ENCODE measurements at regions not wholly inside any gene's neighbourhood (a gene's known extent, or its start where the extent isn't known, plus 50 kb on each side); places are given as distances from the start of the nearest gene placed in this dataset.

GRCh38 chr3:72336114-72336651 lies 512.1 kb downstream of the SHQ1 start:
- DNase-seq, result no peak

GRCh38 chr3:72335458-72336095 lies 512.7 kb downstream of the SHQ1 start:
- DNase-seq, result no peak

- no peak for DNase-seq
These were observed 513.4 kb downstream of the SHQ1 start for GRCh38 chr3:72334681-72335457.

GRCh38 chr3:72332689-72333088 lies 515.6 kb downstream of the SHQ1 start:
- no peak for DNase-seq

GRCh38 chr3:72332036-72332435 lies 516.2 kb downstream of the SHQ1 start:
- DNase-seq, result no peak

GRCh38 chr3:72331076-72331475 lies 517.2 kb downstream of the SHQ1 start:
- DNase-seq, result no peak

- no peak for DNase-seq
These were observed 518.9 kb downstream of the SHQ1 start for GRCh38 chr3:72329354-72329753.

- no peak for DNase-seq
These were observed 519.4 kb downstream of the SHQ1 start for GRCh38 chr3:72328755-72329277.

- DNase-seq, result no peak
These were observed 521.2 kb downstream of the SHQ1 start for GRCh38 chr3:72327008-72327407.

- DNase-seq, result no peak
These were observed 523.9 kb downstream of the SHQ1 start for GRCh38 chr3:72324253-72324811.

- DNase-seq, result no peak
These were observed 524.5 kb downstream of the SHQ1 start for GRCh38 chr3:72323773-72324172.

GRCh38 chr3:72322264-72322976 lies 525.8 kb downstream of the SHQ1 start:
- DNase-seq, result no peak

- DNase-seq, result no peak
These were observed 527.3 kb downstream of the SHQ1 start for GRCh38 chr3:72320955-72321303.

- no peak for DNase-seq
These were observed 527.9 kb downstream of the SHQ1 start for GRCh38 chr3:72320095-72320954.

- no peak for DNase-seq
These were observed 528.8 kb downstream of the SHQ1 start for GRCh38 chr3:72319194-72320094.

GRCh38 chr3:72318504-72319193 lies 529.6 kb downstream of the SHQ1 start:
- DNase-seq, result no peak

- no peak for DNase-seq
These were observed 530.8 kb downstream of the SHQ1 start for GRCh38 chr3:72317491-72317890.

GRCh38 chr3:72316501-72317279 lies 531.6 kb downstream of the SHQ1 start:
- DNase-seq, result no peak

- no peak for DNase-seq
These were observed 528.4 kb upstream of the PROK2 start for GRCh38 chr3:72313308-72313707.

- DNase-seq, result no peak
These were observed 527.4 kb upstream of the PROK2 start for GRCh38 chr3:72312339-72312738.
